T-cell (primary cell): ENCODE measurements at regions not wholly inside any gene's neighbourhood (a gene's known extent, or its start where the extent isn't known, plus 50 kb on each side); places are given as distances from the start of the nearest gene placed in this dataset.

ENCODE experiments used
- ATAC-seq, 4 experiments: fragments of 200-7000 bp in 3 of 4; fragments of 150-1000 bp in 1 of 4; cut with Tn5 transposase; replicated peaks in 1 of 4; 1 replicate in 3 of 4; 2 replicates in 1 of 4; pipeline ENCODE4 v1.10.0; 2021; ENCODE audit warnings: moderate library complexity in 3 of 4, mild to moderate bottlenecking in 2 of 4, moderate number of reproducible peaks in 1 of 4
- CTCF ChIA-PET, 2 donors: fragments of 300-600 bp; sonication (Branson Sonifier 250); formaldehyde crosslinking; loops; one replicate each; lab custom pipeline; 2022; ENCODE audit warnings: antibody characterized with exemption in 2 of 2; lab: Charles Lee
- POLR2A ChIA-PET, 2 donors: fragments of 300-600 bp; sonication (Branson Sonifier 250); formaldehyde crosslinking; loops; one replicate each; lab custom pipeline; 2022; ENCODE audit warnings: antibody characterized with exemption in 2 of 2; lab: Charles Lee
- DNase-seq, 35 experiments: peaks; one replicate each; pipeline versions ENCODE4 v3.0.0 to v3.0.0-alpha.2; 2013 to 2023
- H3K27ac ChIP-seq: one replicate; pipeline ENCODE4 v1.5.1; 2013; ENCODE audit warnings: low read length
- H3K27me3 ChIP-seq, 2 experiments: replicated peaks in 1 of 2; 1 replicate in 1 of 2; 2 replicates in 1 of 2; pipeline versions ENCODE4 v1.6.1 to v1.7.0; 2013; ENCODE audit warnings: low read length in 1 of 2, mixed read lengths in 1 of 2; ENCODE audit not compliant: control insufficient read depth in 2 of 2, insufficient read depth in 2 of 2; ENCODE audit errors: extremely low read depth in 1 of 2
- H3K36me3 ChIP-seq, 2 donors: 1 replicate in 1 of 2; 2 replicates in 1 of 2; pipeline versions ENCODE4 v1.6.1 to v1.7.0; 2013; ENCODE audit warnings: low read length in 1 of 2; ENCODE audit not compliant: control insufficient read depth in 2 of 2, insufficient read depth in 1 of 2; ENCODE audit errors: extremely low read depth in 1 of 2
- H3K4me1 ChIP-seq, 2 experiments: 1 replicate in 1 of 2; 2 replicates in 1 of 2; pipeline versions ENCODE4 v1.6.1 to v1.7.0; 2013; ENCODE audit warnings: low read length in 2 of 2, mixed read lengths in 1 of 2; ENCODE audit not compliant: insufficient read depth in 2 of 2, control insufficient read depth in 1 of 2; ENCODE audit errors: extremely low read depth in 1 of 2
- H3K4me3 ChIP-seq, 2 donors: 1 replicate in 1 of 2; 2 replicates in 1 of 2; pipeline versions ENCODE4 v1.5.1 to v1.7.0; 2013; ENCODE audit warnings: mild to moderate bottlenecking in 2 of 2, low read length in 1 of 2, moderate library complexity in 1 of 2; ENCODE audit not compliant: control insufficient read depth in 1 of 2; ENCODE audit errors: extremely low read depth in 1 of 2
- H3K9me3 ChIP-seq: 2 replicates; pipeline ENCODE4 v1.7.0; 2013
- H3K27ac Mint-ChIP-seq, 2 donors: one replicate each; pipeline ENCODE4 v1.8.0; 2020 to 2021; ENCODE audit warnings: mild to moderate bottlenecking in 2 of 2, mixed read lengths in 2 of 2
- H3K27me3 Mint-ChIP-seq, 2 donors: one replicate each; pipeline ENCODE4 v1.8.0; 2021 to 2022; ENCODE audit warnings: mixed read lengths in 2 of 2
- H3K36me3 Mint-ChIP-seq: one replicate; pipeline ENCODE4 v1.8.0; 2021; ENCODE audit warnings: mixed read lengths
- H3K4me1 Mint-ChIP-seq, 3 donors: one replicate each; pipeline ENCODE4 v1.8.0; 2020 to 2022; ENCODE audit warnings: mixed read lengths in 3 of 3, mild to moderate bottlenecking in 1 of 3
- H3K4me3 Mint-ChIP-seq, 3 donors: one replicate each; pipeline ENCODE4 v1.8.0; 2020 to 2022; ENCODE audit warnings: mild to moderate bottlenecking in 3 of 3, mixed read lengths in 3 of 3, moderate library complexity in 3 of 3
- H3K9me3 Mint-ChIP-seq, 3 donors: one replicate each; pipeline ENCODE4 v1.8.0; 2020 to 2022; ENCODE audit warnings: mixed read lengths in 3 of 3
- WGBS: methylation state at CpG from one replicate; pipeline ENCODE4 v1.1.5; 2013; ENCODE audit warnings: missing lambda C conversion rate; ENCODE audit not compliant: insufficient coverage; 5-methylcytosine and 5-hydroxymethylcytosine counted together

- H3K9me3 Mint-ChIP-seq: peaks cover 0 to 1% (median 0%) of the 10 kb centered on the region in 3 donors
- CTCF ChIA-PET: no interaction called here
- no peaks in the 10 kb centered on the region for H3K36me3 ChIP-seq
- no peaks in the 10 kb centered on the region for H3K36me3 Mint-ChIP-seq
- DNase-seq (no peak), ATAC-seq (no peak)
- H3K27me3 ChIP-seq: peaks cover 0 to 6% of the 10 kb centered on the region in 2 experiments
- no peak overlapping the region for H3K4me3 Mint-ChIP-seq
- H3K4me1 Mint-ChIP-seq: no peaks in the 10 kb centered on the region
- no peaks in the 10 kb centered on the region for H3K4me1 ChIP-seq
- H3K27me3 Mint-ChIP-seq: peaks cover 5 to 21% of the 10 kb centered on the region in 2 donors
- H3K4me3 ChIP-seq: no peak overlapping the region
- no peaks in the 10 kb centered on the region for H3K9me3 ChIP-seq
- no peak overlapping the region for H3K27ac ChIP-seq
- 100% methylated on average over 1 of the region's 3 CpGs for whole genome bisulfite sequencing
- POLR2A ChIA-PET: no interaction called here
- H3K27ac Mint-ChIP-seq: no peak overlapping the region
These were observed 87.0 kb upstream of the HS3ST3A1 start for GRCh38 chr17:13688716-13689115.

- ChIA-PET POLR2A (interaction anchor here in 1 of 2 donors (0.6 kb wide), 1 partner anchor 19 kb away, joined by 3 read pairs; no protein-coding TSS in a partner anchor), CTCF (interaction anchor here in 1 of 2 donors (0.5 kb wide), 1 partner anchor 8 kb away, joined by 3 read pairs; no protein-coding TSS in a partner anchor)
- Histone ChIP-seq H3K36me3 (no peaks in the 10 kb centered on the region), H3K27me3 (peaks cover 0 to 4% of the 10 kb centered on the region in 2 experiments), H3K4me1 (no peaks in the 10 kb centered on the region), H3K9me3 (no peaks in the 10 kb centered on the region), H3K27ac (no peak overlapping the region), H3K4me3 (no peak overlapping the region)
- WGBS: no CpG with 5 or more reads among the region's 1 CpG
- DNase-seq (no peak), ATAC-seq (no peak)
- H3K36me3 Mint-ChIP-seq: no peaks in the 10 kb centered on the region
- H3K4me1 Mint-ChIP-seq: no peaks in the 10 kb centered on the region
- no peak overlapping the region for H3K27ac Mint-ChIP-seq
- H3K9me3 Mint-ChIP-seq: peaks cover 0 to 1% (median 0%) of the 10 kb centered on the region in 3 donors
- H3K27me3 Mint-ChIP-seq: peaks cover 5 to 22% of the 10 kb centered on the region in 2 donors
- H3K4me3 Mint-ChIP-seq: no peak overlapping the region
These were observed 89.1 kb upstream of the HS3ST3A1 start for GRCh38 chr17:13690806-13691205.

- Mint-ChIP-seq H3K27ac (no peak overlapping the region), H3K4me3 (no peak overlapping the region), H3K4me1 (no peaks in the 10 kb centered on the region), H3K9me3 (peaks cover 5 to 11% (median 6%) of the 10 kb centered on the region in 3 donors), H3K27me3 (peaks cover 17 to 24% of the 10 kb centered on the region in 2 donors), H3K36me3 (no peaks in the 10 kb centered on the region)
- no peak for ATAC-seq
- Histone ChIP-seq H3K27ac (no peak overlapping the region), H3K9me3 (no peaks in the 10 kb centered on the region), H3K36me3 (no peaks in the 10 kb centered on the region), H3K4me1 (no peaks in the 10 kb centered on the region), H3K4me3 (no peak overlapping the region), H3K27me3 (peaks cover 0 to 3% of the 10 kb centered on the region in 2 experiments)
- POLR2A ChIA-PET: no interaction called here
- DNase-seq: no peak
- CTCF ChIA-PET: no interaction called here
These were observed 93.2 kb upstream of the HS3ST3A1 start for GRCh38 chr17:13694934-13695333.

- Mint-ChIP-seq H3K27ac (no peak overlapping the region), H3K27me3 (peaks cover 20 to 23% of the 10 kb centered on the region in 2 donors), H3K36me3 (no peaks in the 10 kb centered on the region), H3K4me3 (no peak overlapping the region), H3K9me3 (peaks cover 5 to 11% (median 5%) of the 10 kb centered on the region in 3 donors), H3K4me1 (peaks cover 0 to 7% (median 0%) of the 10 kb centered on the region in 3 donors)
- Histone ChIP-seq H3K4me1 (no peaks in the 10 kb centered on the region), H3K27me3 (peaks cover 0 to 3% of the 10 kb centered on the region in 2 experiments), H3K4me3 (no peak overlapping the region), H3K27ac (no peak overlapping the region), H3K9me3 (no peaks in the 10 kb centered on the region), H3K36me3 (no peaks in the 10 kb centered on the region)
- WGBS: 67% methylated on average over 3 of the region's 3 CpGs
- DNase-seq (peak in 1 of 35 experiments; percentile 1), ATAC-seq (no peak)
- CTCF ChIA-PET: no interaction called here
- POLR2A ChIA-PET: no interaction called here
These were observed 97.1 kb upstream of the HS3ST3A1 start for GRCh38 chr17:13698832-13699231.

GRCh38 chr17:13699261-13699660 is 97.5 kb upstream of the HS3ST3A1 start:
- Histone ChIP-seq H3K4me1 (no peaks in the 10 kb centered on the region), H3K9me3 (no peaks in the 10 kb centered on the region), H3K27me3 (peaks cover 0 to 3% of the 10 kb centered on the region in 2 experiments), H3K27ac (no peak overlapping the region), H3K4me3 (no peak overlapping the region), H3K36me3 (no peaks in the 10 kb centered on the region)
- no peak for ATAC-seq
- ChIA-PET POLR2A (no interaction called here), CTCF (no interaction called here)
- Mint-ChIP-seq H3K4me3 (no peak overlapping the region), H3K4me1 (peaks cover 0 to 7% (median 0%) of the 10 kb centered on the region in 3 donors), H3K9me3 (peaks cover 5 to 11% (median 5%) of the 10 kb centered on the region in 3 donors), H3K36me3 (no peaks in the 10 kb centered on the region), H3K27me3 (peaks cover 19 to 23% of the 10 kb centered on the region in 2 donors), H3K27ac (no peak overlapping the region)
- 43% methylated on average over 2 of the region's 2 CpGs for WGBS
- DNase-seq: no peak

- no peak overlapping the region for H3K27ac ChIP-seq
- H3K36me3 ChIP-seq: no peaks in the 10 kb centered on the region
- H3K27me3 ChIP-seq: peaks cover 0 to 3% of the 10 kb centered on the region in 2 experiments
- POLR2A ChIA-PET: no interaction called here
- no peak overlapping the region for H3K4me3 Mint-ChIP-seq
- DNase-seq (no peak), ATAC-seq (no peak)
- H3K9me3 ChIP-seq: no peaks in the 10 kb centered on the region
- H3K9me3 Mint-ChIP-seq: peaks cover 5 to 11% (median 5%) of the 10 kb centered on the region in 3 donors
- H3K36me3 Mint-ChIP-seq: no peaks in the 10 kb centered on the region
- peaks cover 0 to 7% (median 0%) of the 10 kb centered on the region in 3 donors for H3K4me1 Mint-ChIP-seq
- CTCF ChIA-PET: no interaction called here
- H3K27me3 Mint-ChIP-seq: peaks cover 14 to 25% of the 10 kb centered on the region in 2 donors
- H3K4me3 ChIP-seq: no peak overlapping the region
- WGBS: 86% methylated on average over 1 of the region's 1 CpG
- no peak overlapping the region for H3K27ac Mint-ChIP-seq
- no peaks in the 10 kb centered on the region for H3K4me1 ChIP-seq
These were observed 100.5 kb upstream of the HS3ST3A1 start for GRCh38 chr17:13702266-13702665.
